GM21515 (cell line): ENCODE measurements at regions not wholly inside any gene's neighbourhood (a gene's known extent, or its start where the extent isn't known, plus 50 kb on each side); places are given as distances from the start of the nearest gene placed in this dataset.
A peak's percentile ranks its signal among the peaks of the same experiment; 100 is the strongest.

Experiments
- ATAC-seq: cut with Tn5 transposase; IDR thresholded peaks from one replicate; pipeline ENCODE4 v1.9.1; 2021; ENCODE audit not compliant: unreplicated experiment

- ATAC-seq, result no peak
Measured at GRCh38 chr21:24280596-24280995, 1326.7 kb downstream of the MRPL39 start.

- ATAC-seq, result no peak
Measured at GRCh38 chr21:24278711-24279110, 1328.6 kb downstream of the MRPL39 start.

- ATAC-seq, result no peak
Measured at GRCh38 chr21:24276204-24276603, 1331.1 kb downstream of the MRPL39 start.

- ATAC-seq, result no peak
Measured at GRCh38 chr21:24275616-24276015, 1331.7 kb downstream of the MRPL39 start.

- no peak for ATAC-seq
Measured at GRCh38 chr21:24272521-24272938, 1334.8 kb downstream of the MRPL39 start.

GRCh38 chr21:24265987-24266386 is 1341.3 kb downstream of the MRPL39 start:
- no peak for ATAC-seq

GRCh38 chr21:24260751-24261150 is 1346.5 kb downstream of the MRPL39 start:
- no peak for ATAC-seq

- no peak for ATAC-seq
Measured at GRCh38 chr21:24259241-24259640, 1348.0 kb downstream of the MRPL39 start.

- no peak for ATAC-seq
Measured at GRCh38 chr21:24255591-24255990, 1351.7 kb downstream of the MRPL39 start.

GRCh38 chr21:24225431-24225830 is 1381.8 kb downstream of the MRPL39 start:
- no peak for ATAC-seq

- ATAC-seq, result no peak
Measured at GRCh38 chr21:24224422-24224821, 1382.9 kb downstream of the MRPL39 start.

GRCh38 chr21:24223624-24224023 is 1383.7 kb downstream of the MRPL39 start:
- no peak for ATAC-seq

- no peak for ATAC-seq
Measured at GRCh38 chr21:24222676-24223075, 1384.6 kb downstream of the MRPL39 start.

GRCh38 chr21:24220446-24220845 is 1386.8 kb downstream of the MRPL39 start:
- ATAC-seq, result no peak

GRCh38 chr21:24217151-24217550 is 1390.1 kb downstream of the MRPL39 start:
- no peak for ATAC-seq

- ATAC-seq, result no peak
Measured at GRCh38 chr21:24210130-24210529, 1397.2 kb downstream of the MRPL39 start.

GRCh38 chr21:24208562-24209260 is 1398.6 kb downstream of the MRPL39 start:
- ATAC-seq, result no peak

GRCh38 chr21:24205319-24205718 is 1402.0 kb downstream of the MRPL39 start:
- no peak for ATAC-seq

GRCh38 chr21:24204641-24205040 is 1402.6 kb downstream of the MRPL39 start:
- ATAC-seq, result no peak

- ATAC-seq, result peak; percentile 63
Measured at GRCh38 chr21:24200052-24200451, 1407.2 kb downstream of the MRPL39 start.

GRCh38 chr21:24197923-24198322 is 1409.4 kb downstream of the MRPL39 start:
- ATAC-seq, result no peak

- no peak for ATAC-seq
Measured at GRCh38 chr21:24197132-24197643, 1410.1 kb downstream of the MRPL39 start.

- no peak for ATAC-seq
Measured at GRCh38 chr21:24188506-24188905, 1418.8 kb downstream of the MRPL39 start.
